SK-N-SH (cell line): ENCODE measurements at regions not wholly inside any gene's neighbourhood (a gene's known extent, or its start where the extent isn't known, plus 50 kb on each side); places are given as distances from the start of the nearest gene placed in this dataset.

Experiments
- CTCF ChIA-PET: fragments of 300-600, 350-600 bp; formaldehyde crosslinking; extraction: SDS; loops from one replicate; lab custom pipeline; 2021; lab: Yijun Ruan, JAX
- POLR2A ChIA-PET: fragments of 350-600 bp; sonication (Branson Sonifier 250); formaldehyde crosslinking; extraction: SDS; loops from one replicate; lab custom pipeline; 2020; ENCODE audit warnings: antibody characterized with exemption, inconsistent platforms; lab: Yijun Ruan, JAX
- DNase-seq: peaks from one replicate; pipeline ENCODE4 v3.0.0; 2012
- H2AFZ ChIP-seq: fragments of 200-600 bp; sonication (generic); 2 replicates; pipeline ENCODE4 v1.8.1; 2016; ENCODE audit warnings: antibody characterized with exemption, mild to moderate bottlenecking, low read depth
- H3F3A ChIP-seq: fragments of 200-600 bp; sonication (generic); replicated peaks from 2 replicates; pipeline ENCODE3; 2016; ENCODE audit warnings: antibody characterized with exemption, mild to moderate bottlenecking; ENCODE audit not compliant: insufficient read depth
- H3K27ac ChIP-seq, 2 experiments: fragments of 200-500 bp in 1 of 2; fragments of 200-600 bp in 1 of 2; sonication (Bioruptor generic) in 1 of 2; sonication (generic), shearing (Covaris generic) in 1 of 2; 2 replicates each; pipeline versions ENCODE4 v1.5.1 to v1.6.1; 2014 to 2016; ENCODE audit warnings: low read depth in 2 of 2, inconsistent platforms in 1 of 2, low read length in 1 of 2, mild to moderate bottlenecking in 1 of 2, mixed read lengths in 1 of 2
- H3K27me3 ChIP-seq: fragments of 200-600 bp; sonication (generic), shearing (Covaris generic); 2 replicates; pipeline ENCODE4 v1.6.1; 2016; ENCODE audit warnings: mixed run types; ENCODE audit not compliant: insufficient read depth
- H3K36me3 ChIP-seq, 2 experiments: fragments of 200-500 bp in 1 of 2; fragments of 200-600 bp in 1 of 2; sonication (Bioruptor generic) in 1 of 2; sonication (generic) in 1 of 2; replicated peaks in 1 of 2; 2 replicates each; pipeline versions ENCODE3 to v1.5.1; 2014 to 2016; ENCODE audit warnings: low read length in 1 of 2, mild to moderate bottlenecking in 1 of 2; ENCODE audit not compliant: insufficient read depth in 2 of 2, control insufficient read depth in 1 of 2
- H3K4me1 ChIP-seq, 2 experiments: fragments of 200-500 bp in 1 of 2; fragments of 200-600 bp in 1 of 2; sonication (Bioruptor generic) in 1 of 2; sonication (generic), shearing (Covaris generic) in 1 of 2; 2 replicates each; pipeline versions ENCODE4 v1.5.1 to v1.6.1; 2014 to 2016; ENCODE audit warnings: low read depth in 1 of 2, low read length in 1 of 2, mixed run types in 1 of 2; ENCODE audit not compliant: insufficient read depth in 2 of 2, control insufficient read depth in 1 of 2
- H3K4me2 ChIP-seq: fragments of 200-600 bp; sonication (generic), shearing (Covaris generic); 2 replicates; pipeline ENCODE4 v1.6.1; 2017; ENCODE audit warnings: mixed run types
- H3K4me3 ChIP-seq, 2 experiments: fragments of 200-500 bp in 1 of 2; fragments of 200-600 bp in 1 of 2; sonication (Bioruptor generic) in 1 of 2; sonication (generic), shearing (Covaris generic) in 1 of 2; 2 replicates each; pipeline versions ENCODE4 v1.5.1 to v1.8.1; 2014 to 2016; ENCODE audit warnings: low read depth in 2 of 2, inconsistent platforms in 1 of 2, low read length in 1 of 2, mild to moderate bottlenecking in 1 of 2, mixed read lengths in 1 of 2, moderate library complexity in 1 of 2
- H3K79me2 ChIP-seq: fragments of 200-600 bp; sonication (generic); 2 replicates; pipeline ENCODE4 v1.8.1; 2017; ENCODE audit warnings: mild to moderate bottlenecking; ENCODE audit not compliant: insufficient read depth
- H3K9ac ChIP-seq: fragments of 200-600 bp; sonication (generic); 2 replicates; pipeline ENCODE4 v1.6.1; 2017; ENCODE audit warnings: mixed run types
- H3K9me2 ChIP-seq: fragments of 200-600 bp; sonication (generic); 2 replicates; pipeline ENCODE4 v1.6.1; 2017; ENCODE audit warnings: mixed run types
- H3K9me3 ChIP-seq: fragments of 200-600 bp; sonication (generic); 2 replicates; pipeline ENCODE4 v1.6.1; 2017; ENCODE audit warnings: mixed run types, mild to moderate bottlenecking, moderate library complexity
- H4K20me1 ChIP-seq: fragments of 200-600 bp; sonication (generic); 2 replicates; pipeline ENCODE4 v1.6.1; 2017; ENCODE audit warnings: mild to moderate bottlenecking, mixed run types; ENCODE audit not compliant: insufficient read depth
- CTCF ChIP-seq: fragments of 200-600 bp; sonication (generic); IDR thresholded peaks from 2 replicates; pipeline ENCODE4 v1.6.1; 2017; ENCODE audit warnings: antibody characterized with exemption, mild to moderate bottlenecking, moderate library complexity
- ELF1 ChIP-seq: IDR thresholded peaks from 2 replicates; pipeline ENCODE4 v1.4.0; 2012
- EP300 ChIP-seq, 2 experiments: IDR thresholded peaks; 2 replicates each; pipeline versions ENCODE4 v1.4.0 to v1.6.1; 2012; ENCODE audit warnings: borderline replicate concordance in 1 of 2, low read depth in 1 of 2, low read length in 1 of 2
- FOXJ3 ChIP-seq: sonication (generic); formaldehyde crosslinking; IDR thresholded peaks from 2 replicates; pipeline ENCODE4 v1.5.1; 2020; ENCODE audit warnings: mild to moderate bottlenecking, missing genetic modification reagents
- FOXM1 ChIP-seq: IDR thresholded peaks from 2 replicates; pipeline ENCODE4 v1.4.0; 2012; ENCODE audit warnings: low read depth, mild to moderate bottlenecking
- GATA2 ChIP-seq: sonication (generic); formaldehyde crosslinking; IDR thresholded peaks from 2 replicates; pipeline ENCODE4 v1.5.0; 2020; ENCODE audit warnings: mild to moderate bottlenecking, missing genetic modification reagents
- NFIC ChIP-seq: IDR thresholded peaks from 2 replicates; pipeline ENCODE4 v1.4.0; 2012; ENCODE audit warnings: borderline replicate concordance
- NRF1 ChIP-seq: IDR thresholded peaks from 2 replicates; pipeline ENCODE4 v1.6.1; 2012; ENCODE audit warnings: low read depth, mild to moderate bottlenecking, low read length
- POLR2AphosphoS5 ChIP-seq: IDR thresholded peaks from 2 replicates; pipeline ENCODE4 v1.6.1; 2012; ENCODE audit warnings: low read depth, low read length
- RAD21 ChIP-seq: IDR thresholded peaks from 2 replicates; pipeline ENCODE4 v1.6.1; 2012; ENCODE audit warnings: mild to moderate bottlenecking, low read length
- REST ChIP-seq: IDR thresholded peaks from 2 replicates; pipeline ENCODE4 v1.6.1; 2012; ENCODE audit warnings: mild to moderate bottlenecking, low read depth, low read length, moderate library complexity
- RXRA ChIP-seq: IDR thresholded peaks from 2 replicates; pipeline ENCODE4 v1.4.0; 2012; ENCODE audit warnings: low read depth, mild to moderate bottlenecking, borderline replicate concordance
- TAF1 ChIP-seq: IDR thresholded peaks from 2 replicates; pipeline ENCODE4 v1.6.1; 2012; ENCODE audit warnings: low read depth, mild to moderate bottlenecking, low read length, moderate library complexity, borderline replicate concordance
- TEAD4 ChIP-seq: IDR thresholded peaks from 2 replicates; pipeline ENCODE4 v1.4.0; 2012; ENCODE audit warnings: mild to moderate bottlenecking, borderline replicate concordance; ENCODE audit not compliant: insufficient read depth
- USF2 ChIP-seq: fragments of 150-350 bp; IDR thresholded peaks from 2 replicates; pipeline ENCODE4 v1.6.1; 2017; ENCODE audit warnings: antibody characterized with exemption, low read length, low read depth, borderline replicate concordance
- ZBTB33 ChIP-seq: IDR thresholded peaks from 2 replicates; pipeline ENCODE4 v1.4.0; 2012; ENCODE audit warnings: low read depth, borderline replicate concordance
- WGBS: methylation state at CpG from one replicate; pipeline ENCODE4 v1.1.6; 2017; ENCODE audit warnings: low lambda C conversion rate; 5-methylcytosine and 5-hydroxymethylcytosine counted together

GRCh38 chr12:17666641-17667324 is 423.2 kb downstream of the RERGL start:
- H3K9ac ChIP-seq, result no peak overlapping the region
- no peaks in the 10 kb centered on the region for H3K79me2 ChIP-seq
- H3K9me3 ChIP-seq, result no peaks in the 10 kb centered on the region
- no peak overlapping the region for H3K4me3 ChIP-seq
- no peaks in the 10 kb centered on the region for H3K36me3 ChIP-seq
- DNase-seq, result no peak
- CTCF ChIA-PET, result no interaction called here
- H3K27ac ChIP-seq, result no peak overlapping the region
- no peaks in the 10 kb centered on the region for H3K4me1 ChIP-seq
- H2AFZ ChIP-seq, result no peak overlapping the region
- no peaks in the 10 kb centered on the region for H3K9me2 ChIP-seq
- TF ChIP-seq POLR2AphosphoS5 (no peak), RAD21 (no peak), NFIC (no peak), EP300 (IDR thresholded peaks at IDR 0.05; ENCODE audit: borderline replicate concordance in 1 of 2, low read depth in 1 of 2, low read length in 1 of 2) (no peak)
- TF ChIP-seq, all 33 proteins: peak for 0
- peaks cover 14% of the 10 kb centered on the region; the same call in 1 of the 2 replicates for H3K27me3 ChIP-seq
- no peak overlapping the region for H3K4me2 ChIP-seq
- H3F3A ChIP-seq, result no peaks in the 10 kb centered on the region
- WGBS, result 20% methylated on average over 2 of the region's 10 CpGs
- POLR2A ChIA-PET, result no interaction called here
- H4K20me1 ChIP-seq, result no peaks in the 10 kb centered on the region

GRCh38 chr12:17665839-17666238 is 424.2 kb downstream of the RERGL start:
- TF ChIP-seq RAD21 (no peak), REST (no peak), FOXM1 (no peak), ZBTB33 (no peak), RXRA (no peak), TAF1 (no peak), USF2 (no peak), ELF1 (no peak), TEAD4 (no peak), FOXJ3 (CRISPR knock-in tag) (no peak), NRF1 (no peak), EP300 (IDR thresholded peaks at IDR 0.05; ENCODE audit: borderline replicate concordance in 1 of 2, low read depth in 1 of 2, low read length in 1 of 2) (no peak), POLR2AphosphoS5 (no peak), GATA2 (no peak), CTCF (no peak)
- Histone ChIP-seq H3K4me2 (no peak overlapping the region), H3K9ac (no peak overlapping the region), H3K79me2 (no peaks in the 10 kb centered on the region), H3F3A (no peaks in the 10 kb centered on the region), H2AFZ (no peak overlapping the region), H3K4me3 (no peak overlapping the region), H3K9me3 (no peaks in the 10 kb centered on the region), H4K20me1 (no peaks in the 10 kb centered on the region), H3K36me3 (no peaks in the 10 kb centered on the region), H3K27me3 (peaks cover 14% of the 10 kb centered on the region; the same call in 1 of the 2 replicates), H3K27ac (no peak overlapping the region), H3K9me2 (no peaks in the 10 kb centered on the region), H3K4me1 (no peaks in the 10 kb centered on the region)
- no peak for DNase-seq
- ChIA-PET POLR2A (no interaction called here), CTCF (no interaction called here)
- WGBS, result 17% methylated on average over 6 of the region's 9 CpGs
